HEK293 (cell line): ENCODE measurements at regions not wholly inside any gene's neighbourhood (a gene's known extent, or its start where the extent isn't known, plus 50 kb on each side); places are given as distances from the start of the nearest gene placed in this dataset.

ENCODE experiments used
- CTCF ChIA-PET: fragments of 350-600 bp; formaldehyde crosslinking; extraction: SDS; loops from one replicate; lab custom pipeline; 2021; ENCODE audit warnings: antibody characterized with exemption; lab: Yijun Ruan, JAX
- POLR2A ChIA-PET: fragments of 300-600 bp; formaldehyde crosslinking; extraction: SDS; loops from one replicate; lab custom pipeline; 2020; ENCODE audit warnings: antibody characterized with exemption, inconsistent platforms; lab: Yijun Ruan, JAX
- H3K27ac ChIP-seq: fragments of 200-500 bp; sonication (Bioruptor generic); 2 replicates; pipeline ENCODE4 v1.5.1; 2014; ENCODE audit warnings: low read depth, low read length, control low read depth, inconsistent platforms; ENCODE audit errors: extremely low read depth
- H3K36me3 ChIP-seq, 2 experiments: fragments of 200-500 bp in 1 of 2; sonication (Bioruptor generic) in 1 of 2; 1 replicate in 1 of 2; 2 replicates in 1 of 2; pipeline ENCODE4 v1.5.1; 2014 to 2017; ENCODE audit warnings: inconsistent platforms in 2 of 2, low read length in 2 of 2; ENCODE audit not compliant: control insufficient read depth in 2 of 2, insufficient read depth in 1 of 2
- H3K4me1 ChIP-seq: fragments of 200-500 bp; sonication (Bioruptor generic); 2 replicates; pipeline ENCODE4 v1.5.1; 2014; ENCODE audit warnings: mild to moderate bottlenecking, low read length, inconsistent platforms; ENCODE audit not compliant: control insufficient read depth, insufficient read depth
- H3K4me3 ChIP-seq: 2 replicates; pipeline ENCODE4 v1.5.1; 2011; ENCODE audit warnings: low read depth, mild to moderate bottlenecking, control low read depth, low read length, moderate library complexity
- H3K9me3 ChIP-seq: fragments of 200-500 bp; sonication (Bioruptor generic); 2 replicates; pipeline ENCODE4 v1.5.1; 2014; ENCODE audit warnings: low read depth, low read length, inconsistent platforms; ENCODE audit not compliant: control insufficient read depth, insufficient read depth
- KLF17 ChIP-seq: fragments of 450-650 bp; formaldehyde crosslinking; IDR thresholded peaks from 2 replicates; pipeline ENCODE4 v1.5.1; 2016; ENCODE audit warnings: missing biosample characterization, missing genetic modification characterization
- OSR2 ChIP-seq: fragments of 450-650 bp; formaldehyde crosslinking; IDR thresholded peaks from 2 replicates; pipeline ENCODE4 v1.5.1; 2016; ENCODE audit warnings: missing biosample characterization, missing genetic modification characterization
- SP2 ChIP-seq: fragments of 450-650 bp; formaldehyde crosslinking; IDR thresholded peaks from 2 replicates; pipeline ENCODE4 v1.5.1; 2016; ENCODE audit warnings: missing biosample characterization, missing genetic modification characterization
- ZFP37 ChIP-seq: fragments of 450-650 bp; formaldehyde crosslinking; IDR thresholded peaks from 2 replicates; pipeline ENCODE4 v1.5.1; 2016; ENCODE audit warnings: missing biosample characterization, missing genetic modification characterization
- ZFP69B ChIP-seq: fragments of 450-650 bp; formaldehyde crosslinking; IDR thresholded peaks from 2 replicates; pipeline ENCODE4 v1.5.1; 2016; ENCODE audit warnings: missing biosample characterization, missing genetic modification characterization
- ZNF121 ChIP-seq: fragments of 450-650 bp; formaldehyde crosslinking; IDR thresholded peaks from 2 replicates; pipeline ENCODE4 v1.5.1; 2016; ENCODE audit warnings: missing biosample characterization, missing genetic modification characterization
- ZNF133 ChIP-seq: fragments of 450-650 bp; formaldehyde crosslinking; IDR thresholded peaks from 2 replicates; pipeline ENCODE4 v1.5.1; 2016; ENCODE audit warnings: missing biosample characterization, missing genetic modification characterization
- ZNF157 ChIP-seq: fragments of 450-650 bp; formaldehyde crosslinking; IDR thresholded peaks from 2 replicates; pipeline ENCODE4 v1.5.1; 2016; ENCODE audit warnings: missing biosample characterization, missing genetic modification characterization
- ZNF16 ChIP-seq: fragments of 450-650 bp; formaldehyde crosslinking; IDR thresholded peaks from 2 replicates; pipeline ENCODE4 v1.5.1; 2016; ENCODE audit warnings: low read depth, missing biosample characterization, missing genetic modification characterization
- ZNF211 ChIP-seq: fragments of 450-650 bp; formaldehyde crosslinking; IDR thresholded peaks from 2 replicates; pipeline ENCODE4 v1.5.1; 2016; ENCODE audit warnings: low read depth, missing biosample characterization, missing genetic modification characterization
- ZNF214 ChIP-seq: fragments of 450-650 bp; formaldehyde crosslinking; IDR thresholded peaks from 2 replicates; pipeline ENCODE4 v1.5.1; 2017; ENCODE audit warnings: missing biosample characterization, mild to moderate bottlenecking, missing genetic modification characterization, borderline replicate concordance
- ZNF354C ChIP-seq: fragments of 450-650 bp; formaldehyde crosslinking; IDR thresholded peaks from 2 replicates; pipeline ENCODE4 v1.5.1; 2016; ENCODE audit warnings: missing biosample characterization, missing genetic modification characterization, low read depth, borderline replicate concordance
- ZNF391 ChIP-seq: fragments of 450-650 bp; formaldehyde crosslinking; IDR thresholded peaks from 2 replicates; pipeline ENCODE4 v1.5.1; 2016; ENCODE audit warnings: low read depth, missing biosample characterization, missing genetic modification characterization, borderline replicate concordance
- ZNF555 ChIP-seq: fragments of 450-650 bp; formaldehyde crosslinking; conservative IDR thresholded peaks from 2 replicates; pipeline ENCODE4 v1.5.1; 2017; ENCODE audit warnings: missing biosample characterization, mild to moderate bottlenecking, missing genetic modification characterization, inconsistent platforms
- ZNF571 ChIP-seq: fragments of 450-650 bp; formaldehyde crosslinking; IDR thresholded peaks from 2 replicates; pipeline ENCODE4 v1.5.0; 2017; ENCODE audit warnings: missing biosample characterization, missing genetic modification characterization
- ZNF660 ChIP-seq: fragments of 450-650 bp; IDR thresholded peaks from 2 replicates; pipeline ENCODE4 v1.5.1; 2018; ENCODE audit warnings: missing biosample characterization, mild to moderate bottlenecking, missing genetic modification characterization
- ZNF677 ChIP-seq: fragments of 450-650 bp; IDR thresholded peaks from 2 replicates; pipeline ENCODE4 v1.5.0; 2018; ENCODE audit warnings: missing biosample characterization, mild to moderate bottlenecking, missing genetic modification characterization, moderate library complexity
- ZNF707 ChIP-seq: fragments of 450-650 bp; formaldehyde crosslinking; IDR thresholded peaks from 2 replicates; pipeline ENCODE4 v1.5.1; 2016; ENCODE audit warnings: missing biosample characterization, missing genetic modification characterization
- ZNF76 ChIP-seq: fragments of 450-650 bp; formaldehyde crosslinking; IDR thresholded peaks from 2 replicates; pipeline ENCODE4; 2016; ENCODE audit warnings: low read depth, missing biosample characterization, missing genetic modification characterization, borderline replicate concordance
- ZSCAN30 ChIP-seq: fragments of 450-650 bp; IDR thresholded peaks from 2 replicates; pipeline ENCODE4 v1.5.1; 2018; ENCODE audit warnings: missing biosample characterization, mild to moderate bottlenecking, missing genetic modification characterization, moderate library complexity
- ZSCAN5A ChIP-seq: fragments of 450-650 bp; formaldehyde crosslinking; IDR thresholded peaks from 2 replicates; pipeline ENCODE4 v1.5.1; 2016; ENCODE audit warnings: missing biosample characterization, missing genetic modification characterization
- TF ChIP-seq, protein P1 (sequence below): fragments of 450-650 bp; formaldehyde crosslinking; IDR thresholded peaks from 2 replicates; pipeline ENCODE4 v1.5.1; 2016; ENCODE audit warnings: missing biosample characterization, missing genetic modification characterization, low read depth

GRCh38 chr13:84524586-84524985, 642.3 kb upstream of the SLITRK1 start:
- ChIA-PET CTCF (no interaction called here), POLR2A (no interaction called here)
- Histone ChIP-seq H3K4me3 (no peak overlapping the region), H3K9me3 (no peaks in the 10 kb centered on the region), H3K27ac (no peak overlapping the region), H3K36me3 (no peaks in the 10 kb centered on the region), H3K4me1 (no peaks in the 10 kb centered on the region)
- TF ChIP-seq ZNF76 (tag by site-specific recombination) (no peak), ZNF214 (no peak), ZNF660 (tag by site-specific recombination) (no peak), ZNF121 (no peak), ZNF391 (tag by site-specific recombination) (no peak), ZNF571 (tag by site-specific recombination) (no peak)
- TF ChIP-seq, protein P1, sequence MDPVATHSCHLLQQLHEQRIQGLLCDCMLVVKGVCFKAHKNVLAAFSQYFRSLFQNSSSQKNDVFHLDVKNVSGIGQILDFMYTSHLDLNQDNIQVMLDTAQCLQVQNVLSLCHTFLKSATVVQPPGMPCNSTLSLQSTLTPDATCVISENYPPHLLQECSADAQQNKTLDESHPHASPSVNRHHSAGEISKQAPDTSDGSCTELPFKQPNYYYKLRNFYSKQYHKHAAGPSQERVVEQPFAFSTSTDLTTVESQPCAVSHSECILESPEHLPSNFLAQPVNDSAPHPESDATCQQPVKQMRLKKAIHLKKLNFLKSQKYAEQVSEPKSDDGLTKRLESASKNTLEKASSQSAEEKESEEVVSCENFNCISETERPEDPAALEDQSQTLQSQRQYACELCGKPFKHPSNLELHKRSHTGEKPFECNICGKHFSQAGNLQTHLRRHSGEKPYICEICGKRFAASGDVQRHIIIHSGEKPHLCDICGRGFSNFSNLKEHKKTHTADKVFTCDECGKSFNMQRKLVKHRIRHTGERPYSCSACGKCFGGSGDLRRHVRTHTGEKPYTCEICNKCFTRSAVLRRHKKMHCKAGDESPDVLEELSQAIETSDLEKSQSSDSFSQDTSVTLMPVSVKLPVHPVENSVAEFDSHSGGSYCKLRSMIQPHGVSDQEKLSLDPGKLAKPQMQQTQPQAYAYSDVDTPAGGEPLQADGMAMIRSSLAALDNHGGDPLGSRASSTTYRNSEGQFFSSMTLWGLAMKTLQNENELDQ, result no peak

GRCh38 chr13:84500016-84500415, 617.7 kb upstream of the SLITRK1 start:
- ChIA-PET CTCF (interaction anchor here (0.8 kb wide), 1 partner anchor 324 kb away, joined by 3 read pairs; no protein-coding TSS in a partner anchor), POLR2A (no interaction called here)
- TF ChIP-seq ZNF677 (no peak), ZNF707 (no peak), KLF17 (tag by site-specific recombination) (no peak), ZSCAN5A (tag by site-specific recombination) (no peak), SP2 (no peak), ZNF354C (no peak), ZFP37 (tag by site-specific recombination) (no peak), ZNF16 (no peak), ZNF391 (tag by site-specific recombination) (no peak), ZFP69B (tag by site-specific recombination) (no peak), ZSCAN30 (no peak), ZNF211 (no peak), ZNF555 (tag by site-specific recombination) (no peak), OSR2 (tag by site-specific recombination) (no peak), ZNF133 (no peak), ZNF157 (tag by site-specific recombination) (no peak)
- Histone ChIP-seq H3K36me3 (no peaks in the 10 kb centered on the region), H3K27ac (no peak overlapping the region), H3K4me1 (no peaks in the 10 kb centered on the region), H3K9me3 (no peaks in the 10 kb centered on the region), H3K4me3 (no peak overlapping the region)
